ENCODE measurements at regions not wholly inside any gene's neighbourhood (a gene's known extent, or its start where the extent isn't known, plus 50 kb on each side); places are given as distances from the start of the nearest gene placed in this dataset.

GRCh38 chr12:113573148-113573547 is 101.5 kb upstream of the LHX5 start:
- H3K27ac Mint-ChIP-seq (ENCODE audit: unreplicated experiment): no peak overlapping the region
- peaks cover 4% of the 10 kb centered on the region for H3K4me1 Mint-ChIP-seq (ENCODE audit: unreplicated experiment)
- no peak for TF ChIP-seq CTCF (IDR thresholded peaks at IDR 0.05; ENCODE audit: unreplicated experiment)
- H3K9me3 Mint-ChIP-seq (ENCODE audit: unreplicated experiment): no peaks in the 10 kb centered on the region
- H3K36me3 Mint-ChIP-seq (ENCODE audit: low read depth, unreplicated experiment): no peaks in the 10 kb centered on the region
- no peak for DNase-seq (ENCODE audit: low spot score)
- no peak overlapping the region for H3K4me3 Mint-ChIP-seq (ENCODE audit: unreplicated experiment)
- no peaks in the 10 kb centered on the region for H3K27me3 Mint-ChIP-seq (ENCODE audit: unreplicated experiment)

- H3K27ac Mint-ChIP-seq (ENCODE audit: unreplicated experiment): no peak overlapping the region
- no peaks in the 10 kb centered on the region for H3K9me3 Mint-ChIP-seq (ENCODE audit: unreplicated experiment)
- no peak for TF ChIP-seq CTCF (IDR thresholded peaks at IDR 0.05; ENCODE audit: unreplicated experiment)
- no peak for DNase-seq (ENCODE audit: low spot score)
- H3K27me3 Mint-ChIP-seq (ENCODE audit: unreplicated experiment): peaks cover 2% of the 10 kb centered on the region
- no peak overlapping the region for H3K4me3 Mint-ChIP-seq (ENCODE audit: unreplicated experiment)
- no peaks in the 10 kb centered on the region for H3K4me1 Mint-ChIP-seq (ENCODE audit: unreplicated experiment)
- H3K36me3 Mint-ChIP-seq (ENCODE audit: low read depth, unreplicated experiment): no peaks in the 10 kb centered on the region
Measured at GRCh38 chr12:113571713-113572112, 100.0 kb upstream of the LHX5 start.

- no peaks in the 10 kb centered on the region for H3K36me3 Mint-ChIP-seq (ENCODE audit: low read depth, unreplicated experiment)
- no peak overlapping the region for H3K27ac Mint-ChIP-seq (ENCODE audit: unreplicated experiment)
- no peak for TF ChIP-seq CTCF (IDR thresholded peaks at IDR 0.05; ENCODE audit: unreplicated experiment)
- H3K4me1 Mint-ChIP-seq (ENCODE audit: unreplicated experiment): peaks cover 4% of the 10 kb centered on the region
- peaks cover 3% of the 10 kb centered on the region for H3K27me3 Mint-ChIP-seq (ENCODE audit: unreplicated experiment)
- H3K4me3 Mint-ChIP-seq (ENCODE audit: unreplicated experiment): no peak overlapping the region
- no peaks in the 10 kb centered on the region for H3K9me3 Mint-ChIP-seq (ENCODE audit: unreplicated experiment)
- DNase-seq (ENCODE audit: low spot score): no peak
Measured at GRCh38 chr12:113569806-113570205, 98.1 kb upstream of the LHX5 start.

GRCh38 chr12:113568021-113568420 is 96.3 kb upstream of the LHX5 start:
- no peak for DNase-seq (ENCODE audit: low spot score)
- no peak overlapping the region for H3K4me3 Mint-ChIP-seq (ENCODE audit: unreplicated experiment)
- no peaks in the 10 kb centered on the region for H3K36me3 Mint-ChIP-seq (ENCODE audit: low read depth, unreplicated experiment)
- H3K4me1 Mint-ChIP-seq (ENCODE audit: unreplicated experiment): peaks cover 4% of the 10 kb centered on the region
- H3K27ac Mint-ChIP-seq (ENCODE audit: unreplicated experiment): no peak overlapping the region
- no peaks in the 10 kb centered on the region for H3K9me3 Mint-ChIP-seq (ENCODE audit: unreplicated experiment)
- TF ChIP-seq CTCF (IDR thresholded peaks at IDR 0.05; ENCODE audit: unreplicated experiment): no peak
- H3K27me3 Mint-ChIP-seq (ENCODE audit: unreplicated experiment): peaks cover 3% of the 10 kb centered on the region

- H3K4me3 Mint-ChIP-seq (ENCODE audit: unreplicated experiment): no peak overlapping the region
- H3K27me3 Mint-ChIP-seq (ENCODE audit: unreplicated experiment): peaks cover 3% of the 10 kb centered on the region
- no peak for TF ChIP-seq CTCF (IDR thresholded peaks at IDR 0.05; ENCODE audit: unreplicated experiment)
- no peaks in the 10 kb centered on the region for H3K9me3 Mint-ChIP-seq (ENCODE audit: unreplicated experiment)
- no peak for DNase-seq (ENCODE audit: low spot score)
- no peaks in the 10 kb centered on the region for H3K36me3 Mint-ChIP-seq (ENCODE audit: low read depth, unreplicated experiment)
- peaks cover 4% of the 10 kb centered on the region for H3K4me1 Mint-ChIP-seq (ENCODE audit: unreplicated experiment)
- no peak overlapping the region for H3K27ac Mint-ChIP-seq (ENCODE audit: unreplicated experiment)
Measured at GRCh38 chr12:113565368-113565767, 93.7 kb upstream of the LHX5 start.
